SK-N-SH (cell line): ENCODE measurements at regions not wholly inside any gene's neighbourhood (a gene's known extent, or its start where the extent isn't known, plus 50 kb on each side); places are given as distances from the start of the nearest gene placed in this dataset.

Source experiments
- CTCF ChIA-PET: fragments of 300-600, 350-600 bp; formaldehyde crosslinking; extraction: SDS; loops from one replicate; lab custom pipeline; 2021; lab: Yijun Ruan, JAX
- POLR2A ChIA-PET: fragments of 350-600 bp; sonication (Branson Sonifier 250); formaldehyde crosslinking; extraction: SDS; loops from one replicate; lab custom pipeline; 2020; ENCODE audit warnings: antibody characterized with exemption, inconsistent platforms; lab: Yijun Ruan, JAX
- DNase-seq: peaks from one replicate; pipeline ENCODE4 v3.0.0; 2012
- H2AFZ ChIP-seq: fragments of 200-600 bp; sonication (generic); 2 replicates; pipeline ENCODE4 v1.8.1; 2016; ENCODE audit warnings: antibody characterized with exemption, mild to moderate bottlenecking, low read depth
- H3F3A ChIP-seq: fragments of 200-600 bp; sonication (generic); replicated peaks from 2 replicates; pipeline ENCODE3; 2016; ENCODE audit warnings: antibody characterized with exemption, mild to moderate bottlenecking; ENCODE audit not compliant: insufficient read depth
- H3K27ac ChIP-seq, 2 experiments: fragments of 200-500 bp in 1 of 2; fragments of 200-600 bp in 1 of 2; sonication (Bioruptor generic) in 1 of 2; sonication (generic), shearing (Covaris generic) in 1 of 2; 2 replicates each; pipeline versions ENCODE4 v1.5.1 to v1.6.1; 2014 to 2016; ENCODE audit warnings: low read depth in 2 of 2, inconsistent platforms in 1 of 2, low read length in 1 of 2, mild to moderate bottlenecking in 1 of 2, mixed read lengths in 1 of 2
- H3K27me3 ChIP-seq: fragments of 200-600 bp; sonication (generic), shearing (Covaris generic); 2 replicates; pipeline ENCODE4 v1.6.1; 2016; ENCODE audit warnings: mixed run types; ENCODE audit not compliant: insufficient read depth
- H3K36me3 ChIP-seq, 2 experiments: fragments of 200-500 bp in 1 of 2; fragments of 200-600 bp in 1 of 2; sonication (Bioruptor generic) in 1 of 2; sonication (generic) in 1 of 2; replicated peaks in 1 of 2; 2 replicates each; pipeline versions ENCODE3 to v1.5.1; 2014 to 2016; ENCODE audit warnings: low read length in 1 of 2, mild to moderate bottlenecking in 1 of 2; ENCODE audit not compliant: insufficient read depth in 2 of 2, control insufficient read depth in 1 of 2
- H3K4me1 ChIP-seq, 2 experiments: fragments of 200-500 bp in 1 of 2; fragments of 200-600 bp in 1 of 2; sonication (Bioruptor generic) in 1 of 2; sonication (generic), shearing (Covaris generic) in 1 of 2; 2 replicates each; pipeline versions ENCODE4 v1.5.1 to v1.6.1; 2014 to 2016; ENCODE audit warnings: low read depth in 1 of 2, low read length in 1 of 2, mixed run types in 1 of 2; ENCODE audit not compliant: insufficient read depth in 2 of 2, control insufficient read depth in 1 of 2
- H3K4me2 ChIP-seq: fragments of 200-600 bp; sonication (generic), shearing (Covaris generic); 2 replicates; pipeline ENCODE4 v1.6.1; 2017; ENCODE audit warnings: mixed run types
- H3K4me3 ChIP-seq, 2 experiments: fragments of 200-500 bp in 1 of 2; fragments of 200-600 bp in 1 of 2; sonication (Bioruptor generic) in 1 of 2; sonication (generic), shearing (Covaris generic) in 1 of 2; 2 replicates each; pipeline versions ENCODE4 v1.5.1 to v1.8.1; 2014 to 2016; ENCODE audit warnings: low read depth in 2 of 2, inconsistent platforms in 1 of 2, low read length in 1 of 2, mild to moderate bottlenecking in 1 of 2, mixed read lengths in 1 of 2, moderate library complexity in 1 of 2
- H3K79me2 ChIP-seq: fragments of 200-600 bp; sonication (generic); 2 replicates; pipeline ENCODE4 v1.8.1; 2017; ENCODE audit warnings: mild to moderate bottlenecking; ENCODE audit not compliant: insufficient read depth
- H3K9ac ChIP-seq: fragments of 200-600 bp; sonication (generic); 2 replicates; pipeline ENCODE4 v1.6.1; 2017; ENCODE audit warnings: mixed run types
- H3K9me2 ChIP-seq: fragments of 200-600 bp; sonication (generic); 2 replicates; pipeline ENCODE4 v1.6.1; 2017; ENCODE audit warnings: mixed run types
- H3K9me3 ChIP-seq: fragments of 200-600 bp; sonication (generic); 2 replicates; pipeline ENCODE4 v1.6.1; 2017; ENCODE audit warnings: mixed run types, mild to moderate bottlenecking, moderate library complexity
- H4K20me1 ChIP-seq: fragments of 200-600 bp; sonication (generic); 2 replicates; pipeline ENCODE4 v1.6.1; 2017; ENCODE audit warnings: mild to moderate bottlenecking, mixed run types; ENCODE audit not compliant: insufficient read depth
- CHD2 ChIP-seq: fragments of 150-350 bp; IDR thresholded peaks from 2 replicates; pipeline ENCODE4 v1.6.1; 2018; ENCODE audit warnings: low read length; ENCODE audit not compliant: partially characterized antibody
- FOSL2 ChIP-seq: IDR thresholded peaks from 2 replicates; pipeline ENCODE4 v1.4.0; 2012; ENCODE audit warnings: low read depth, mild to moderate bottlenecking, moderate library complexity, borderline replicate concordance
- FOXM1 ChIP-seq: IDR thresholded peaks from 2 replicates; pipeline ENCODE4 v1.4.0; 2012; ENCODE audit warnings: low read depth, mild to moderate bottlenecking
- GATA2 ChIP-seq: sonication (generic); formaldehyde crosslinking; IDR thresholded peaks from 2 replicates; pipeline ENCODE4 v1.5.0; 2020; ENCODE audit warnings: mild to moderate bottlenecking, missing genetic modification reagents
- MAX ChIP-seq: IDR thresholded peaks from 2 replicates; pipeline ENCODE4 v1.4.0; 2012; ENCODE audit warnings: low read depth
- MXI1 ChIP-seq: IDR thresholded peaks from 2 replicates; pipeline ENCODE4 v1.6.1; 2012; ENCODE audit warnings: mild to moderate bottlenecking, low read depth, low read length, improper control_type of control experiment
- NFIC ChIP-seq: IDR thresholded peaks from 2 replicates; pipeline ENCODE4 v1.4.0; 2012; ENCODE audit warnings: borderline replicate concordance
- NRF1 ChIP-seq: IDR thresholded peaks from 2 replicates; pipeline ENCODE4 v1.6.1; 2012; ENCODE audit warnings: low read depth, mild to moderate bottlenecking, low read length
- PBX3 ChIP-seq: IDR thresholded peaks from 2 replicates; pipeline ENCODE4; 2012
- RAD21 ChIP-seq: IDR thresholded peaks from 2 replicates; pipeline ENCODE4 v1.6.1; 2012; ENCODE audit warnings: mild to moderate bottlenecking, low read length
- RFX5 ChIP-seq: IDR thresholded peaks from 2 replicates; pipeline ENCODE4 v1.6.1; 2012; ENCODE audit warnings: mild to moderate bottlenecking, improper control_type of control experiment, low read length
- SMC3 ChIP-seq: IDR thresholded peaks from 2 replicates; pipeline ENCODE4 v1.6.1; 2012; ENCODE audit warnings: low read depth, low read length, improper control_type of control experiment
- TCF12 ChIP-seq: IDR thresholded peaks from 2 replicates; pipeline ENCODE4 v1.4.0; 2012
- USF1 ChIP-seq: IDR thresholded peaks from 2 replicates; pipeline ENCODE4 v1.4.0; 2012; ENCODE audit warnings: low read depth, borderline replicate concordance
- YY1 ChIP-seq: IDR thresholded peaks from 2 replicates; pipeline ENCODE4 v1.4.0; 2012; ENCODE audit warnings: low read depth, mild to moderate bottlenecking
- WGBS: methylation state at CpG from one replicate; pipeline ENCODE4 v1.1.6; 2017; ENCODE audit warnings: low lambda C conversion rate; 5-methylcytosine and 5-hydroxymethylcytosine counted together

GRCh38 chr2:59874971-59875755, 678.3 kb downstream of the BCL11A start:
- no peak overlapping the region for H3K4me2 ChIP-seq
- H3K9me3 ChIP-seq, result no peaks in the 10 kb centered on the region
- H4K20me1 ChIP-seq, result no peaks in the 10 kb centered on the region
- H3K27me3 ChIP-seq, result no peaks in the 10 kb centered on the region
- no peaks in the 10 kb centered on the region for H3K9me2 ChIP-seq
- no peaks in the 10 kb centered on the region for H3F3A ChIP-seq
- H3K36me3 ChIP-seq, result no peaks in the 10 kb centered on the region
- DNase-seq, result no peak
- WGBS, result 21% methylated on average over 2 of the region's 2 CpGs
- no peak overlapping the region for H2AFZ ChIP-seq
- TF ChIP-seq RFX5 (no peak), RAD21 (no peak), NFIC (no peak), FOXM1 (no peak), YY1 (no peak), SMC3 (no peak), GATA2 (no peak), PBX3 (no peak), NRF1 (no peak), TCF12 (no peak), MAX (no peak)
- ChIA-PET POLR2A (no interaction called here), CTCF (interaction anchor here (0.8 kb wide), 1 partner anchor 9 kb away, joined by 3 read pairs; no protein-coding TSS in a partner anchor)
- H3K27ac ChIP-seq, result no peak overlapping the region
- no peaks in the 10 kb centered on the region for H3K79me2 ChIP-seq
- no peak overlapping the region for H3K9ac ChIP-seq
- no peaks in the 10 kb centered on the region for H3K4me1 ChIP-seq
- H3K4me3 ChIP-seq, result no peak overlapping the region

GRCh38 chr2:59874361-59874760, 679.1 kb downstream of the BCL11A start:
- H3K27ac ChIP-seq, result no peak overlapping the region
- no peaks in the 10 kb centered on the region for H3K9me2 ChIP-seq
- H3K27me3 ChIP-seq, result no peaks in the 10 kb centered on the region
- H3K36me3 ChIP-seq, result no peaks in the 10 kb centered on the region
- ChIA-PET CTCF (no interaction called here), POLR2A (no interaction called here)
- no peaks in the 10 kb centered on the region for H3K4me1 ChIP-seq
- WGBS, result 27% methylated on average over 7 of the region's 7 CpGs
- no peak overlapping the region for H3K4me2 ChIP-seq
- H4K20me1 ChIP-seq, result no peaks in the 10 kb centered on the region
- H2AFZ ChIP-seq, result no peak overlapping the region
- TF ChIP-seq USF1 (no peak), CHD2 (no peak), SMC3 (no peak), MXI1 (no peak), FOSL2 (no peak), PBX3 (no peak)
- H3K9me3 ChIP-seq, result no peaks in the 10 kb centered on the region
- no peak overlapping the region for H3K4me3 ChIP-seq
- H3K9ac ChIP-seq, result no peak overlapping the region
- DNase-seq, result no peak
- no peaks in the 10 kb centered on the region for H3F3A ChIP-seq
- H3K79me2 ChIP-seq, result no peaks in the 10 kb centered on the region
